Left colon (tissue), 2 donors: ENCODE measurements at regions not wholly inside any gene's neighbourhood (a gene's known extent, or its start where the extent isn't known, plus 50 kb on each side); places are given as distances from the start of the nearest gene placed in this dataset.
"Not testable (repeated sequence)": the region's sequence is repeated elsewhere in the genome, so short reads cannot be mapped to it uniquely, and the experiment has no call there.

Experiments
- ATAC-seq: fragments of 200-7000 bp; cut with Tn5 transposase; one replicate; pipeline ENCODE4 v1.9.1; 2020; ENCODE audit warnings: mild to moderate bottlenecking, moderate library complexity
- DNase-seq, 2 donors: peaks; one replicate each; pipeline ENCODE4 v3.0.0-alpha.2; 2020
- intact Hi-C, 2 donors: fragments of 100-400 bp; cut with DNase I in 1 of 2; cut with micrococcal nuclease in 1 of 2; formaldehyde crosslinking; loops; one replicate each; pipeline versions ENCODE4 v1.11.2 to v1.14.0; 2022; cut with DNase I, micrococcal nuclease
- donor health status: DM: no; HTN: no; CAD: no.
- donor health status: DM: yes; HTN: yes; CAD: no.

- ATAC-seq, result no peak
- intact Hi-C loops, result no loop called here
- DNase-seq, result no peak
Observed at GRCh38 chr2:17229414-17229813, 288.8 kb downstream of the RAD51AP2 start.

DNA sequence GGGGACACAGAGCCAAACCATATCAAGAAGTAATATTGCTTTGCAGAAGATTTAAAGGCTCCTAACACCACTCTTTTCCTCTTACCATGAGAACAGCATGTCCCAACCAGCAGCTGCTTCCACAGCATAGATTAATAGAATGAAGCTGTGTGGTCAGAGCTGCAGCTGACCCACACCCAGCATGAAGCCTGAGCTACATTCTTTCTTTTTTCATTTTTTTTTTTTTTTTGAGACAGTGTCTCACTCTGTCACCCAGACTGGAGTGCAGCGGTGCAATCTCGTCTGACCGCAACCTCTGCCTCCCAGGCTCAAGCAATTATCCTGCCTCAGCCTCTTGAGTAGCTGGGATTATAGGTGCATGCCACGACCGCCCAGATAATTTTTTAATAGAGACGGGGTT, 289.8 kb downstream of the RAD51AP2 start:
- DNase-seq (no peak), ATAC-seq (no peak)
- intact Hi-C loops, result no loop called here

DNA sequence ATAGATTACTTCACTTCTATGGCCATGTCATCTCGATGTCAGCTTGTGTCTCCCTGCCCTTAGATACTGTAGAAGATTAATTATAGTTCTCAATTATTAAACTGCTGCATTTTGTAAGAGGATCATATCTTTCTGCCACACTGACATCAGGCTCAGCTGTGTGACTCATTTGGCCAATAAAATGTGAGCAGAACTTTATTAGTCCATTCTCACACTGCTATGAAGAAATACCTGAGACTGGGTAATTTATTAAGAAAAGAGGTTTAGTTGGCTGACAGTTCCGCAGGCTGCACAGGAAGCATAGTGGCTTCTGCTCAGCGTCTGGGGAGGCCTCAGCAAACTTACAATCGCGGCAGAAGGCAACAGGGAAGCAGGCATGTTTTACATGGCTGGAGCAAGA, 290.4 kb downstream of the RAD51AP2 start:
- DNase-seq, result no peak
- intact Hi-C loops, result no loop called here
- ATAC-seq, result no peak

DNA sequence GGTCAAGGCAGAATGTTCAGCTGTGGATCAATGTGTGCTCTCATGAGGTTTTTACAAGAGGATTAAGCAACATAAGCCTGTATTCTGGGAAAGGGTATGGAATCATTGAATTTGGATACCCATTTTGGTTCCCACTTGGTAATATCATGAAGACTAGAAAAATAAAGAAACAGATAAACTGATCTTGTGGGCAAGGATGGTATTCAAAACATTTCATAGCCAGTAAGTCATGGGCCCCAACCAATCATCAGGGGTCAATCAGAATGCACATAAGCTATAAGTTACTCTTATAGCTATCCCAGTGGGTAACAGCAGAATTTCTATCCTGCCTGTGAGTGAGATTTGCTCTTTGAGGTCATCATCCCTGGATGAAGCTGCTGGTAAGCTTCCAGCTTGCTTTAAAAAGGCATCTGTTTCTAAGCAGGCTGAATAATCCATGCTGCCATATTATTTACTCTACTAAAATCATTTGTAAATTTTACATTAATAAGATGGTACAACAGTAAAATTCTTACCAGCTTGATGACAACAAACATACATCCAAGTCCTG, 291.2 kb downstream of the RAD51AP2 start:
- DNase-seq, result no peak
- intact Hi-C loops, result no loop called here
- ATAC-seq, result no peak

DNA sequence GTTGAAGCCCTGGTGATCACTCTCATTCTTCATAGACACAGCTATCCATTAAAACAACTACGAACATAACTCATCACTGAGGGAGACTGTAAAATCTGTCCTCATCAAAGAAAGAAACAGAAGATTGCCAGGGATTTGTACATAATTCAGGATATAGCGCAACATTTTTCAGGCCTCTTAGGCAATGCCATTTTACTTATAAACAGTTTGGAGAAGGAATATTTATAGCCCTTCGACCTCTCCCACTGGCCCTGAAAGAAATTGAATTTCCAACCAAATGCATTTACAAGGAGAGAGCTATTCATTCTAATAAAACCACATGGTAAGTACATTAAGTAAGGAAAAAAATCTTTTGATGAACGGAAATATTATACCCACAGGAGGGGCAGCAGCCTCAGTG, 295.0 kb downstream of the RAD51AP2 start:
- intact Hi-C loops, result no loop called here
- DNase-seq, result no peak
- no peak for ATAC-seq

GRCh38 chr2:17208511-17208910, 309.7 kb downstream of the RAD51AP2 start:
- intact Hi-C loops, result no loop called here

DNA sequence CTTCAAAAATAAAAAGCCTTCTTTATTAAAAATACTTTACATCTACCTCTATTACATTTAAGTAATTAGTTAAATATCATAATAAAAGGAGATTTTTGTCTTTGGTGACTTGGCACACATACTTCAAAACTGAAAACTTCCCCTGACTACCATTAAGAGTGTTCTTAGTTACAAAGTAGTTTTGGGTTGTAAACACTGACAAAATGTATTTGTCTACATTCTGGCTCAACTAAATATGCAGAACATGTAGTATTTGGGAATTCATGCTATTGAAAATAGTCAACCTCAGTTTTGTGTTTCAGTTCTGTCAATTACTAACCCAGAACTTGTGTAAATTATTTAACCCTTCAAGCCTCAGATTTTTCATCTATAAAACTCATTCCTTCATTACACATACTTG, 311.5 kb downstream of the RAD51AP2 start:
- no peak for ATAC-seq
- no peak for DNase-seq
- intact Hi-C loops, result no loop called here

More at GRCh38 chr2:17208511-17208910, 309.7 kb downstream of the RAD51AP2 start:
- ATAC-seq, result no peak
- DNase-seq, result no peak

DNA sequence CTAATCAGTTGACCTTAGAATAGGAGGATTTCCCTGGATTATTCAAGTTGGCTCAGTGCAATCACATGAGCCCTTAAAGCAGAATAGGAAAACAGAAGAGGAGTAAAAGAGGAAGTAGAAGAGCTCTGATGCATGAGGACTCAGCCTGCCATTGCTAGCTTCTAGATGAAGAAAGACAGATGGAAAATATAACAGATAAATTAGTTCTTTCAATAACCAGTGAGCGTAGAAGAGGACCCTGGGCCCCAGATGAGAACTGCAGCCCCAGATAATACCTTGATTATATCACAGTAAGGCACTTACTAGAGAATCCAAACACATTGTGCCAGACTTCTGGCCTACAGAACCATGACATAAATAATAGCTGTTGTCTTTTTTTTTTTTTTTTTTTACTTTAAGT, 314.0 kb downstream of the RAD51AP2 start:
- DNase-seq, intact Hi-C loops, ATAC-seq: not testable (repeated sequence)

- intact Hi-C loops, ATAC-seq, DNase-seq: not testable (repeated sequence)
Observed at GRCh38 chr2:17202628-17203027, 315.6 kb downstream of the RAD51AP2 start.

DNA sequence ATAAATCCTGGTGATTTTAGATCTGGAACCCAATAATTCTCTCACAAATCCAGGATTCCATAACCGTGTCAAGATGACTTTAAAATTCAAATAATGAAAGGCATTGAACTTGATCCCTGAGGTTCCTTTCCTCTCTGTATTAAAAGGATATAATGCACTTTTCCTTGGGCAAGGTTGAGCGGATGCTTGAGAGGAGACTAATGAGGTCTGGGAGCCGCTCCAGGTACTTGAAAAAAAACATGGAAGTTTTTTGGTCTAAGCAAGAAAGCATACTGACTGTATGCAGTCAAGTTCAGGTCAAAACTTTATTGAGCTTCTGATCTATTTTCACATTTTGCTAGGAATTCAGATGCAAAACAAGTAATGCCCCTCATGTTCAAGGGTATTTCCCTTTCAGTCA, 318.5 kb downstream of the RAD51AP2 start:
- intact Hi-C loops, result no loop called here
- DNase-seq (no peak), ATAC-seq (no peak)

DNA sequence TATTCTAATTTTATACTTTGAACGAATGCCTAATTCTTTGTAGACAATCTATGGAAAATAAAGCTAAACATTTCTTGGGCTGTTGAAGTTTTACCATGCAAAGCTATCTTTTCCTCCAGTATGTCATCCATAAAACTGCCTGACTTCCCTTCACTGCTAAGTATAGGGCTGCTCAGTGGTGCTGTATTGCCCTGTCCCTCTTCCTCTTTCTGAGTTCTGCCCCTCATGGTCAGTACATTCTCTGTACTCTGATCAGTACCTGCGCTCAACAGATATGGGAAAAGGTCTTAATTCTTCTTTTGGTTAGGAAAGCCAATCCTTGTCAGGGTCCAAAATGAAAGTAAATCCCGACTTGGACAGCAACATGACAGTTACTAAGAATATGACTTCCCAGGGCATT, 321.9 kb downstream of the RAD51AP2 start:
- no peak for DNase-seq
- intact Hi-C loops, result no loop called here
- ATAC-seq, result no peak

DNA sequence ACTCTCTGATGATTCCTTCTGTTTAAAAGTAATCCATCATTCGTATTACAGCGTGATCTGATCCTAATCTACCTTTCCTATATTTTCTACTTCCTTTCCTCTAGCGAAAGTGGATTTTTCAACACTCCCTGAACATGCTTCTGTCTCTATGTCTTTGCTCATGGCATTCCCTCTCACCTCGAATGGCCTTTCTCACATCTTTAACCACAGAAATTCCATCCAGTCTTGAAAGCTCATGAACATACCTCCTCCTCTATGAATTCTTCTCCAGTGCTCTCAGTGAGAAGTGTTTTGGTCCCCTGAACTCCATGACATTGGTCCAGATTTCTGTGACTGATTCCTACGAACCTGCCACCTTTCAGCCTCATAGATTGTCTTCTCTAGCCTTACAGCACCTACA, 323.2 kb downstream of the RAD51AP2 start:
- intact Hi-C loops, result no loop called here
- ATAC-seq, result no peak
- no peak for DNase-seq

GRCh38 chr2:17194083-17194482, 324.2 kb downstream of the RAD51AP2 start:
- DNase-seq, result no peak
- no peak for ATAC-seq
- intact Hi-C loops, result no loop called here

- ATAC-seq, intact Hi-C loops, DNase-seq: not testable (repeated sequence)
Observed at GRCh38 chr2:17193433-17193890, 324.8 kb downstream of the RAD51AP2 start.

GRCh38 chr2:17191223-17191622, 327.0 kb downstream of the RAD51AP2 start:
- intact Hi-C loops, result no loop called here

DNA sequence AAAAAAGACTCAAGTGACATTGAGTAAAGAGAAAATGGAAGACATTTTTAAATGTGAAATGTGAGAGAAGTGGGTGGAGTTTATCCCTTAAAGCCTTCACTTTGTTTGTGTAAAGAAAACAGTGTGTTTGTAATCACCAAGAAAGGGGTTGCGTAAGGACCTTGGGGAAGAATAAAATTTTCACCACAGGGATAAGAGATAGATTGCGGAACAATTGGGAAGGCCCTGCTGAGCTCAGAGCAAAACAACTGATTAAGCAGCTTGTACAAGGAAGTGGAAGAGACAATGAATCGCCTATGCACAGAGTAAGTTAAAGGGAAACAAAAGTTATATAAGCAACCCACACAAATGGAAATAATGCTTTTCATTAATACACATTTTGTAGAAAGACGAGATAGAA, 327.7 kb downstream of the RAD51AP2 start:
- intact Hi-C loops, result no loop called here

More at GRCh38 chr2:17191223-17191622, 327.0 kb downstream of the RAD51AP2 start:
- ATAC-seq, result no peak
- DNase-seq, result no peak

DNA sequence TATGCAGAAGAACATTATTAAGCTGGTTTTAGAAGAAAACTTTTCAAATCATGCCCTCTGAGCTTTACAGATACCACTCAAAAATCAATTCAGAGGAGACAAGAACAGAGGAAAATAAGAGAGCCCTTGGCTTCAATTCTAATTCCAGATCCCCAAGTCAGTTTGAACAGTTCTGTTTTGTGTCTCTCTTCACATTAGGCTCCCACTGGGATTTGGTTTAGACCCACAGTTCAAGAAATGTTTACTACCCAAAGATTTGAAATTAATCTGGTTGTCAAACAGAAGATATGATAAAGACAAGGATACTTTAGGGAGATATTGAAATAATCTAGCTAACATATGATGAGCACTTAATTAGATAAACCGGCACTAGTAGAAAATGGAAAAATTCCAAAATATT, 329.5 kb downstream of the RAD51AP2 start:
- DNase-seq (no peak), ATAC-seq (no peak)
- intact Hi-C loops, result no loop called here

More for the DNA sequence above, 327.7 kb downstream of the RAD51AP2 start:
- ATAC-seq (no peak), DNase-seq (no peak)

- intact Hi-C loops, result no loop called here
- DNase-seq, result no peak
- no peak for ATAC-seq
Observed at GRCh38 chr2:17184512-17184911, 333.7 kb downstream of the RAD51AP2 start.

GRCh38 chr2:17182399-17182798, 335.8 kb downstream of the RAD51AP2 start:
- no peak for DNase-seq
- ATAC-seq, result no peak
- intact Hi-C loops, result no loop called here

DNA sequence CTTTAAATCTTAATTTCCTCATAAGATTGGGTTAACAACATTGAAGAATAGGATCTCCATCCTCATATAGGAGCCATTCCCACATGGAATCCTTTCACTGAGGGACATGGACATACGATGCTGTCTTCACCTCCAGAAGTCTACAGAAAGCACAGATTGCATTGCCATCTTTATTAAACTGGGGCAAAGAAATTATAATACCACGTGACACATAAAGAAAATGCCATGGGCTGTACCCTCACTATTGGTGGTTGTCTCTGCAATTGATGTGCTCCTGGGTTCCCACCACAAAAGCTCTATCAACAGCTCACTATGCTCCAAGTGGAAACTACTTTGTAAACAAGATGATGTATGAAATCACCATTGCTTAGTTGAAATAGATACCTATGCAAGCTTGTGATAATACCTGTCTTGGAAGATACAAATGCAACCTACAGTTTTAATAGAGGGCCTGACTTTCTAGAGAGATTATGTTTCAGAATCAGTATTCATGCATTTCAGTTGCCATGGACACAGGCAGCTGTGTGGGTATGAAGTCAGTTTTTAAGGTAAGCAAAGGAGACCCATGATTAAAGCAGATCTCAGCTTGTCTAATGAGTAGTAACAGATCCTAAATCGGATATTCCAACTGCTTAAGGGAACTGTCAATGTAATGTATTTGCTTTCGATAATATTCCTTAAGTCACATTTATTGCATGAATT, 337.0 kb downstream of the RAD51AP2 start:
- intact Hi-C loops, result no loop called here
- ATAC-seq, result no peak
- no peak for DNase-seq
